ENCODE measurements at regions not wholly inside any gene's neighbourhood (a gene's known extent, or its start where the extent isn't known, plus 50 kb on each side); places are given as distances from the start of the nearest gene placed in this dataset.
A peak's percentile ranks its signal among the peaks of the same experiment; 100 is the strongest.

- Histone ChIP-seq H2BK12ac (ENCODE audit: low read depth, low read length) (peak overlapping the region; percentile 14; the same call in 1 of the 2 replicates), H3K79me2 (ENCODE audit: control insufficient read depth in 1 of 2, insufficient read depth in 2 of 2, low read length in 2 of 2) (no peaks in the 10 kb centered on the region), H3K27ac (ENCODE audit: low read depth, low read length) (no peak overlapping the region), H2BK15ac (ENCODE audit: low read length) (no peak overlapping the region; the same call in 1 of the 2 replicates), H3K23me2 (ENCODE audit: low read depth, low read length) (no peaks in the 10 kb centered on the region), H3K9ac (replicated peaks in 1 of 4; ENCODE audit: extremely low read depth in 1 of 4, low read depth in 3 of 4, low read length in 3 of 4) (no peak overlapping the region), H4K5ac (ENCODE audit: insufficient read length, low read depth, low read length) (no peak overlapping the region), H2BK5ac (ENCODE audit: low read depth, low read length) (no peak overlapping the region), H3K36me3 (ENCODE audit: control insufficient read depth in 2 of 4, insufficient read depth in 4 of 4, low read length in 3 of 4) (no peaks in the 10 kb centered on the region), H4K8ac (ENCODE audit: extremely low read depth, insufficient read depth, low read length) (no peak overlapping the region), H3K56ac (replicated peaks; ENCODE audit: insufficient read length, low read depth, low read length) (no peak overlapping the region), H4K91ac (replicated peaks; ENCODE audit: insufficient read length, low read length) (no peak overlapping the region), H3K4me1 (replicated peaks in 1 of 4; ENCODE audit: control insufficient read depth in 3 of 4, insufficient read depth in 4 of 4, low read length in 3 of 4) (peaks cover 0 to 7% (median 5%) of the 10 kb centered on the region in 4 experiments; a peak in 4 of 7 replicates), H3K4me2 (ENCODE audit: insufficient read depth in 1 of 2, low read depth in 2 of 2, low read length in 2 of 2) (no peak overlapping the region), H3K27me3 (replicated peaks in 1 of 4; ENCODE audit: control insufficient read depth in 3 of 4, extremely low read depth in 1 of 4, insufficient read depth in 3 of 4, low read length in 3 of 4) (no peaks in the 10 kb centered on the region), H2AK5ac (ENCODE audit: low read depth, low read length) (no peak overlapping the region), H3K23ac (ENCODE audit: insufficient read length) (no peak overlapping the region), H2BK120ac (replicated peaks; ENCODE audit: low read depth, low read length) (no peak overlapping the region), H3K18ac (ENCODE audit: extremely low read depth, low read length) (no peak overlapping the region), H3K4ac (replicated peaks; ENCODE audit: insufficient read length, low read depth, low read length) (no peak overlapping the region), H2BK20ac (ENCODE audit: low read length) (no peak overlapping the region), H3K79me1 (ENCODE audit: low read depth, low read length) (no peaks in the 10 kb centered on the region), H3K9me3 (ENCODE audit: insufficient read depth in 2 of 2, low read depth in 1 of 2, low read length in 1 of 2) (no peaks in the 10 kb centered on the region), H3K14ac (ENCODE audit: insufficient read length) (no peak overlapping the region), H3K4me3 (ENCODE audit: extremely low read depth in 1 of 4, insufficient read depth in 2 of 4, low read depth in 3 of 4, low read length in 4 of 4) (no peak overlapping the region), H2AFZ (ENCODE audit: low read length) (peak overlapping the region; percentile 48; the same call in 1 of the 2 replicates), H4K20me1 (replicated peaks in 1 of 2; ENCODE audit: control insufficient read depth in 1 of 2, insufficient read depth in 2 of 2, low read length in 2 of 2) (no peaks in the 10 kb centered on the region)
- FAIRE-seq: no peak
- CTCF ChIA-PET (ENCODE audit: partially characterized antibody): interaction anchor here (1.2 kb wide), 1 partner anchor 12 kb away, joined by 3 read pairs; no protein-coding TSS in a partner anchor
- no peak for TF ChIP-seq SIRT6 (IDR thresholded peaks at IDR 0.05; ENCODE audit: low read length)
- no peak for TF ChIP-seq RFX5 (IDR thresholded peaks at IDR 0.05; ENCODE audit: borderline replicate concordance, low read depth, low read length)
- TF ChIP-seq USF2 (IDR thresholded peaks at IDR 0.05; ENCODE audit: low read length): no peak
- DNase-seq (ENCODE audit: low read depth in 1 of 2, low spot score in 2 of 2): no peak
- POLR2A ChIA-PET (ENCODE audit: partially characterized antibody): interaction anchor here (1.4 kb wide), 1 partner anchor 24 kb away, joined by 3 read pairs; no protein-coding TSS in a partner anchor
- WGBS, 2 experiments (ENCODE audit: extremely low coverage in 1 of 2, insufficient coverage in 1 of 2, insufficient read length in 1 of 2, insufficient replicate concordance in 2 of 2, low coverage in 1 of 2, low lambda C conversion rate in 2 of 2, missing lambda C conversion rate in 1 of 2): 92% methylated on average over 3 of the region's 3 CpGs; no CpG with 5 or more reads in 1 of the 2 experiments
Measured at GRCh38 chr2:153567367-153567766, 88.8 kb upstream of the RPRM start.
